Tibial artery (tissue), 4 donors: ENCODE measurements at regions not wholly inside any gene's neighbourhood (a gene's known extent, or its start where the extent isn't known, plus 50 kb on each side); places are given as distances from the start of the nearest gene placed in this dataset.

Source experiments
- DNase-seq, 2 donors: peaks; one replicate each; pipeline ENCODE4 v3.0.0-alpha.2; 2019
- H3K27ac ChIP-seq, 2 donors: fragments of 200-600 bp; sonication (generic) in 1 of 2; 1 replicate in 1 of 2; 2 replicates in 1 of 2; pipeline ENCODE4 v1.5.1; 2018 to 2019; ENCODE audit warnings: mild to moderate bottlenecking in 1 of 2
- H3K27me3 ChIP-seq, 2 donors: fragments of 200-600 bp; sonication (generic) in 1 of 2; one replicate each; pipeline versions ENCODE4 v1.5.1 to v1.6.0; 2016 to 2019
- H3K36me3 ChIP-seq, 3 donors: fragments of 200-600 bp; sonication (generic) in 2 of 3; one replicate each; pipeline ENCODE4 v1.5.1; 2016 to 2019; ENCODE audit warnings: mild to moderate bottlenecking in 2 of 3
- H3K4me1 ChIP-seq, 4 donors: fragments of 200-600 bp; sonication (generic) in 2 of 4; 1 replicate in 3 of 4; 2 replicates in 1 of 4; pipeline ENCODE4 v1.5.1; 2016 to 2019
- H3K4me3 ChIP-seq, 2 donors: fragments of 200-600 bp; sonication (generic) in 1 of 2; 1 replicate in 1 of 2; 2 replicates in 1 of 2; pipeline ENCODE4 v1.5.1; 2018 to 2019; ENCODE audit warnings: mild to moderate bottlenecking in 2 of 2
- H3K9me3 ChIP-seq, 3 donors: fragments of 200-600 bp; sonication (generic) in 1 of 3; one replicate each; pipeline ENCODE4 v1.5.1; 2016 to 2019
- intact Hi-C: fragments of 100-400 bp; cut with DNase I; formaldehyde crosslinking; loops from one replicate; pipeline ENCODE4 v1.15.0; 2023; ENCODE audit warnings: low total_unique reads
- TF ChIP-seq, protein P1 (sequence below), 2 experiments: fragments of 200-600 bp in 1 of 2; fragments of 450-650 bp in 1 of 2; IDR thresholded peaks; one replicate each; pipeline ENCODE4 v1.5.1; 2017 to 2019; ENCODE audit warnings: antibody characterized with exemption in 2 of 2, mild to moderate bottlenecking in 1 of 2, moderate library complexity in 1 of 2

DNA sequence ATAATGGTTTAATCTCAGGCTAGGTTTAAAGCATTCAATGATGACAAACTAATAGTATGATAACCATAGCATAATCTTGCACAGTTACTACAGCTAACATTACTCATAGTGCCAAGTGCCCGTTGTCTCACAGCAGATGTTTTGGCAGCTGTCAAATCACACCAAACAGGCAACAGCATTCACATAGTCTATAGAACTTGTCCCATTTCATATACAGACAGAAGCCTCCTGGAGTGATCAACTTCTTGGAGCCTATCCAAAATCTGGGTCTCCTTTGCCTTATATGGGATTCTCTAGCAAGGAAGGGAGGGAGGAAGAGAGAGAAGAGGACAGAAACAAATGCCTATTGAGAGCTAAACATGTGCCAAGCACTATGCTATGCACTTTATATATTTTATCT, 250.6 kb upstream of the ZP4 start:
- intact Hi-C loops: no loop called here
- no peaks in the 10 kb centered on the region for H3K36me3 ChIP-seq
- DNase-seq: no peak
- TF ChIP-seq, protein P1, sequence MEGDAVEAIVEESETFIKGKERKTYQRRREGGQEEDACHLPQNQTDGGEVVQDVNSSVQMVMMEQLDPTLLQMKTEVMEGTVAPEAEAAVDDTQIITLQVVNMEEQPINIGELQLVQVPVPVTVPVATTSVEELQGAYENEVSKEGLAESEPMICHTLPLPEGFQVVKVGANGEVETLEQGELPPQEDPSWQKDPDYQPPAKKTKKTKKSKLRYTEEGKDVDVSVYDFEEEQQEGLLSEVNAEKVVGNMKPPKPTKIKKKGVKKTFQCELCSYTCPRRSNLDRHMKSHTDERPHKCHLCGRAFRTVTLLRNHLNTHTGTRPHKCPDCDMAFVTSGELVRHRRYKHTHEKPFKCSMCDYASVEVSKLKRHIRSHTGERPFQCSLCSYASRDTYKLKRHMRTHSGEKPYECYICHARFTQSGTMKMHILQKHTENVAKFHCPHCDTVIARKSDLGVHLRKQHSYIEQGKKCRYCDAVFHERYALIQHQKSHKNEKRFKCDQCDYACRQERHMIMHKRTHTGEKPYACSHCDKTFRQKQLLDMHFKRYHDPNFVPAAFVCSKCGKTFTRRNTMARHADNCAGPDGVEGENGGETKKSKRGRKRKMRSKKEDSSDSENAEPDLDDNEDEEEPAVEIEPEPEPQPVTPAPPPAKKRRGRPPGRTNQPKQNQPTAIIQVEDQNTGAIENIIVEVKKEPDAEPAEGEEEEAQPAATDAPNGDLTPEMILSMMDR (IDR thresholded peaks at IDR 0.05): no peak
- H3K4me1 ChIP-seq: no peaks in the 10 kb centered on the region
- H3K4me3 ChIP-seq: no peak overlapping the region
- no peak overlapping the region for H3K27ac ChIP-seq
- H3K27me3 ChIP-seq: no peaks in the 10 kb centered on the region
- H3K9me3 ChIP-seq: no peaks in the 10 kb centered on the region

DNA sequence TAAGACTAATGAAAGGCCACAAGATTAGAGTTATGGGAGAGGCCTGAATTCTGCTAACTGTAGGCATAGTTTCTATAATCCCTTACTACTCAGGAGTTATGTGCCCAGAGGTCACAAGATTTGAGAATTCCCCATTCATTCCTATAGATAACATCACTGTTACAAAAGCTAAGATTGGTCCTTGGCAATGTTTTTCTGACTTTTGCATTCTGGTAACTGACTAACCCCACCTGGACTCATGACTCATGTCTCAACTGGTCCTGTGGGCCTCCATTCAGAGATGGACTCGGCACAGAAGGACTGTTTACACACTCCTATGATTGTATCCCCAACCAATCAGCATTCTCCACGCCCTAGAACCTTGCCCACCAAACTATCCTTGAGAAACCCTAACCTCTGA, 249.0 kb upstream of the ZP4 start:
- Histone ChIP-seq H3K4me3 (no peak overlapping the region), H3K36me3 (no peaks in the 10 kb centered on the region), H3K27ac (no peak overlapping the region), H3K27me3 (no peaks in the 10 kb centered on the region), H3K9me3 (no peaks in the 10 kb centered on the region), H3K4me1 (no peaks in the 10 kb centered on the region)
- TF ChIP-seq, protein P1 (IDR thresholded peaks at IDR 0.05): no peak
- intact Hi-C loops: no loop called here
- DNase-seq: no peak

DNA sequence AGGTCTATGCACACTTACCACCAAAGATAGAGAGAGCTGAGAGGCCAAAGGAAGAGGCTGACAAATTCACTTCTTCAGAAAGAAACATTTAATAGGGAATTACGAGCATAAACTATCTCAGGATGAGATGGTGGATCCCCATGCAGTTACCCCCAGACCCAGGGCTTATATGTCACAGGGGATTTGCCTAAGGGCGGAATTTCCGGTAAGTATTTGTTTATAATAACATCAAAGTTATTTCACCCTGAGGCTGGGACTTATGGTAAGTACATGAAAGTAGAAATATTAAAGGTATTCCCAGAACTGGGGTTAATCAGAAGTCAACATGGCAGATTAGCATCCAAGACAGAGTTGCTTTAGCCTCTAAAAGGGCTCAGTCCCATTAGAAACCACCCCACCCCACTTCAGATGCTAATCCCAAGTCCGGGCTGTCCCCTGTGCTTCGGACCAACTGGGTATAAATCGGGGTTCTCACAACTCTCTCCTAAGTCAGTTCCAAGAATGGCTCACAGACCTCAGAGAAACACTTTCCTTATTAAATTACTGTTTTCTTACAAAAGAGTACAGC, 247.4 kb upstream of the ZP4 start:
- intact Hi-C loops: no loop called here
- DNase-seq: no peak
- no peak overlapping the region for H3K4me3 ChIP-seq
- no peaks in the 10 kb centered on the region for H3K36me3 ChIP-seq
- H3K27me3 ChIP-seq: no peaks in the 10 kb centered on the region
- no peaks in the 10 kb centered on the region for H3K9me3 ChIP-seq
- TF ChIP-seq, protein P1 (IDR thresholded peaks at IDR 0.05): no peak
- H3K4me1 ChIP-seq: no peaks in the 10 kb centered on the region
- H3K27ac ChIP-seq: no peak overlapping the region

DNA sequence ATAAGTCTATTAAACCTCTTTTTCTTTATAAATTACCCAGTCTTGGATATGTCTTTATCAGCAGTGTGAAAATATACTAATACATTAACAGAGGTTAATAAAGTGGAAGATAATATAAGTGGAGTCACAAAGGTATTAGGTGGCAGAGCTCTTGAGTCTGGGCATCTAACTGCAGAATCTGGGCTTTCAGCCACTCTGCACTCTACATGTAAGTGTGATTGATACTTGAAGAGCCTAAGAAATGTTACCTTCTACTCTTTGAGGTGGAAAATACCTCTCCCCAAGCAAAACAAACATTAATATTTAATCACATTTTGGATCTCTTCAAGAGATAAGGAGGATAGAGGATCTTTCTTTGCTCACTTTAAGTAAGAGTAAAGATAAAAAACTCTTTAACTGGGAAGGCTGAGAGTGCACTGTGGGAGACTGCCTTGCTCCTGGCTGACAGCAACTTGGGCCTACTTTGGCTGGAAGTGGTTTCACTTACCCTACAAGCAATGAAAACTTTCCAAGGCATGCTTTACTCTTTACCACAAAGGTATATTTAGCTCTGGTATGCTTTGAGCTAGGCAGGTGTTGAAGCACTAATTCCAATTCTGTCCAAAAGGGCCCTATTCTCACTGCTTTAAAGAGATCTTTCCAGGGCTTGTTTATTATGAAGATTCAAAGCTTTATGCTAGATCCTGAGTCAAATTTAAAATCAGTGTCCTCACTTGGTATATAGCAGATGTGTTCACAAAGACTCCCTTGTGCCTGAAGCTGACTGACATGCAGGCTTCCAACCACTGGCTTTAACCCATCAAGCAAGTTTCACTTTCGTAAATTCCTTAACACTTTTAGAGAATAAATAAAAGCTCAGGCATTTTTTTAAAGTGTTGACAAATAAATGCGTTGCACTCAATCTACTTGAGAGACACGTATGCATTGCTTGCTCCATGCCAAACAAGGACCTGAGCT, 245.3 kb upstream of the ZP4 start:
- Histone ChIP-seq H3K4me3 (no peak overlapping the region), H3K36me3 (no peaks in the 10 kb centered on the region), H3K27ac (no peak overlapping the region), H3K4me1 (no peaks in the 10 kb centered on the region), H3K9me3 (no peaks in the 10 kb centered on the region), H3K27me3 (no peaks in the 10 kb centered on the region)
- TF ChIP-seq, protein P1 (IDR thresholded peaks at IDR 0.05): no peak
- intact Hi-C loops: no loop called here
- DNase-seq: no peak

DNA sequence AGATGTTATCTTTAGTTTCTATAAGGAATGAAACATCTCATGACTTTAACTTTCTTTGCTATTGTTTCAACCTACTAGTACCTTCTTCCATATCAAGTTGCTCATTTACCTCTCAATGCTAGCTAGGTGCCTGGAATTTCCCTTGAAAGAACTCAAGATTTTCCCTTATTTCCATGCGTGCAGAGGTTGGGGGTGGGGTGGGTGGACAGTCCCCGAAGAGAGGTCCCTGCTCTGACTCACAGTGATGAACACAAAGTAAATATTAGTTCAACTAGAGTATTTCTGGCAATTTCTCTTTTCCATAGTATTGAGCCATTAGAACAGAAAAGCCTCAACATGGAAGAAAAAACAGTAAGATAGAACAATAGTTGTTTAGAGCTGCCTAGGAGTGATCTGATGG, 239.0 kb upstream of the ZP4 start:
- no peaks in the 10 kb centered on the region for H3K4me1 ChIP-seq
- no peak for DNase-seq
- TF ChIP-seq, protein P1 (IDR thresholded peaks at IDR 0.05): no peak
- H3K27ac ChIP-seq: no peak overlapping the region
- H3K36me3 ChIP-seq: no peaks in the 10 kb centered on the region
- no peaks in the 10 kb centered on the region for H3K27me3 ChIP-seq
- no peak overlapping the region for H3K4me3 ChIP-seq
- intact Hi-C loops: no loop called here
- no peaks in the 10 kb centered on the region for H3K9me3 ChIP-seq
